Right kidney (tissue), 1 donor: ENCODE measurements at regions not wholly inside any gene's neighbourhood (a gene's known extent, or its start where the extent isn't known, plus 50 kb on each side); places are given as distances from the start of the nearest gene placed in this dataset.

ENCODE experiments used
- DNase-seq: peaks from one replicate; pipeline ENCODE4 v3.0.0-alpha.2; 2016

DNA sequence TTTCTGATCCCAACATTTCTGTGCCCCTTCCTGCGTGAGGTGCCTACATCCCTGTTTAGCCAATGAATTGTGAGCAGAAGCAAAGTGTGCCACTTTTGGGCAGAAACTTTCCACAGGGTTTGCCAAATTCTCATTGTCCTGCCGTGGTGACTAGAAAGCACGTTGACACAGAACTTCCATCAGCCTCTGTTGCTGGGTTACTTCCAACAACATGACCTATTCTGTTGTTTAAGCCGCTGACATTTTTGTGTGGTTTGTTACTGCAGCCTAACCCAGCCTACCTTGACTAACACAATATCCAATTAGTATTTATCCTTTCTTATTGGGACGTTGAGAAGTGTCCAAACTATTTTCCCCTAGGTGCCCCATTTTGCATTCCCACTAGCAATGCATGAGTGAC lies 136.8 kb downstream of the URB2 start:
- DNase-seq = no peak

DNA sequence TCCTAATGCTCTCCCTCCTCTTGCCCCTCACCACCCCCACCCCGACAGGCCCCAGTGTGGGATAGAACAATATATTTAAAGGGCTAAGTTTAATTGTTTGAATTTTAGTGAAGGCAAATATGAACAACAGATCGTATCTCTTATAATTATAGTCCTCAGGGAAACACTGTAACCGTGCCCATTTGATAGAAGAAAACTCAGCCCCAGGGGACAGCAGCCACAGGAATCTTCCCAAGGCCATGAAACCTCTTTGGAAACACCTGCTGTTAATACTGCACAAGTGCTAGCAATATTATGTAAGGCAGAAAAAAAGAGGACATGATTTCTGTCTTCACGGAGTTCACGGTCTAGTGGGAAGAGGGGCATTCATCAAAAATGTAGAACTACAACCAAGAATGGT lies 142.2 kb downstream of the URB2 start:
- DNase-seq = no peak

DNA sequence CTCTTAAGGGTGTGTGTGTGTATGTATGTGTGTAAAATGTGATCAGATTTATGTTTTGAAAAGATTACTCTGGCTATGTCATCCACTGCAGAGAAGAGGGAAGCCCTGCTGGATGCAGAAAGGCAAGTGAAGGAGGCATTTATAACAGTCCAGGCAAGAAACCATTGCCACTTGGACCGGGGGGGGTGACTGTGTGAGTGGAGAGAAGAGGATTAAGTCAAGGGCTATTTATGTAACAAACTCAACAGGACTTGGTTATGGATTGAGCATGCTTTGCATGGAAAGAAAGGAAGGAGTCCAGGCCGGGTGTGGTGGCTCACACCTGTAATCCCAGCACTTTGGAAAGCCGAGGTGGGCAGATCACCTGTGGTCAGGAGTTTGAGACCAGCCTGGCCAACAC lies 143.0 kb downstream of the URB2 start:
- no peak for DNase-seq

DNA sequence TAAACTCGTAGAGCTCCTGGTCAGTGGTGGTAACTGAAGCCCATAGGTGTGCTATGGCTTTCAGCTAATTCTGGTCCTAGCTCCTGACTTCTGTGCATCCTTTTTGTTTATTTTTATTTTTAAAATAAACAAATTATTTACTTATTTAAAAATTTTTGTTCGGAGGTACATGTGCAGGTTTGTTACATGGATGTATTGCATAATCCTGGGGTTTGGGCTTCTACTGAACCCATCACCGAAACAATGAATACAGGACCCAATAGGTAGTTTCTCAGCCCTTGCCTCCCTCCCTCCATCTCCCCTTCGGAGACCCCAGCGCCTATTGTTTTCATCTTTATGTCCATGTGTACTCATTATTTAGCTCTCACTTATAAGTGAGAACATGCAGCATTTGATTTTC lies 143.8 kb downstream of the URB2 start:
- DNase-seq = no peak

DNA sequence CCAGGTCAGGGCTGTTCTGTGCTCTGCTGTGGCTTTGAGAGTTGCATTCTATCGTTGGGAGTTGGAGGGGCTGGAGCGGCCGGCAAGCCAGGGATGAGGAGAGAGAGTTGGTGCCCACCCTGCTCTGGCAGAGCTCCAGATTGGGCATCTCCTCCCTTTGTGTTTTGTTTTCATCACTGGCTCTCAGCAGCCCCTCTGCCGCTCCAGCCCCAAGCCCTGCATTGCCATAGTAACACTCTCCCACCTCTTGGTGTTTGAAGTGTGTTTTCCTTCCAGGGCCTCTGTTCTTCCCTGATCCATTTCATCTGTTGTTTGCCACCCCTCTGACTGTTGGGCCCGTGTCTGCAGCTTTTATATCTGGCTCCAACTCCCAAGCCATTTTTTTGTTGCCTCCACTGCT lies 152.7 kb downstream of the URB2 start:
- DNase-seq = peak; percentile 49

DNA sequence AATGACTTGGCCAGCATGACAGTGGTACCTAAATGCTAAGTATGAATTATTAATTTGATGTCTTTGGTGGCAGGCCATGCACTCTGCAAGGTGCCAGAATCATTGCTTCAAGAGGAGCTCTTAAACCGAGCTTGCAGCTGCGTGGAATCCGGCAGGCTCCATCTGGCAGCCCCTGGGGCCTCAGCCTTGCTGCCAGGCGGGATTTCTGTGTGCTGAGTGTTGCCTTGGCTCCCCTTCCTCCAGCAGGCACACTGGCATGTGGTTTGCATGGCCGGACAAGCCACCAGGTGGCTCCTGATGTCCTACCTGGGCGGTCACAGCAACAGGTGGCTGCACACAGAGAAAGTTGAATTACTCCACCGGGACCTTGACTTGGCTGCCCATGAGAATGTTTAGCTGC lies 155.4 kb downstream of the URB2 start:
- peak; percentile 9 for DNase-seq

DNA sequence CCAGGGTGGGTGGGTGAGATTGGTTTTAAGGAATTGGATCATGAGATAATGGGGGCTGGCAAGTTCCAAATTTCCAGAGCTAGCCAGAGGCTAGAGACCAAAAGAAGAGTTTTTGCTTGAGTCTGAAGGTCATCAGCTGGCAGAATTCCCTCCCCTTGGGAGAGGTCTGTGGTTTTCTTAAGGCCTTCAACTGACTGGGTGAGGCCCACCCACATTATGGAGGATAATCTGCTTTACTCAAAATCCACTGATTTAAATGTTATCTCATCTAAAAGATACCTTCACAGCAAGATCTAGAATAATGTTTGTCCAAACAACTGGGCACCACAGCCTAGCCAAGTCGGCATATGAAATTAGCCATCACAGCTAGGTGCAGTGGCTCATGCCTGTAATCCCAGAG lies 156.4 kb downstream of the URB2 start:
- DNase-seq = no peak

DNA sequence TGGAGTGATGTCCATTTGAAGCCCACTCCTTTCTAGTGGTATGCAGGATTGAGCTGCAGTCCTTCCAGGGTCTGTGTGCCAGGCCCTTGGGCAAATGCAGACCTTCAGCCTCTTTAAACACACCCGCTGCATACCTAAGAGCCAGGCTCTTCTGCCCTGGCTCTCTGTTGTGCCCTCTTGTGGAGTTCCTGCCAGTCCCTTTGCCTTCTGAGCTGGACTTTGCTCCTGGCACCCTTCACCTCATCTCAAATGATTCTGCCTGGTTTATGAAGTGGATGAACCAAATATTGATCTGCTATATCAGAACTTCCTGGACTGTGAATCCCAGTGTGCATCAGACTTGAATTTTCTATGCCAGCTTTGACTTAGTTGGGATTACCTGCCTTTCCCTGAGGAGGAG lies 158.8 kb downstream of the URB2 start:
- no peak for DNase-seq

DNA sequence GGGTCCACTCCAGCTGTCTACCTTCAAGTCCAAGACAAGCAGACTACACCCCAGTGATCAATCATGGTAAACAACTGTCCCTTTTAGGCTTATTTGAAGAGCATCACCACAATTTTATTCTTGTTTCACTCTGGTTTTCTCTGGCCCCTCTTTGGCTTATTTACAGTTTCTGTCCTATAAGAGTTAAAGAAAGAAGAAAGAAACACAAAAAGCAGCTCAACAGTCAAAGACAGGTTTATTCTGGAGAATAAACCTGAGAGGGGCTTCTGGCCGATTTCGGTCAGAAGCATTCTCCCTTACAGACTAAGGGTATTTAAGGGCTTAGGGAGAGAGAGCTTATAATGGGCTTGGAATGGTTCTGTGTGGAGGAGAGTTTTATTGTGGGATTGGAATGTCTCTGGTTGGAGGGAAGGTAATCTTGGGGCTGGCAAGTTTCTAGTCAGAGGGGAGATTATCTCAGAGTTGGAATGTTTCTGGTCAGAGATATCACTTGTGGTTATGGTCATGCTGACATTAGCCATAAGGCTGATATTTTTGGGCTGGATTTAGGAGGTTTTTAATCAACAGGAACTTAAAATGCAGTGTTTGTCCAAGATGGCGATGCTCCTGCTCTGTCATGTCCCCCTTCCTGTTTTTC lies 161.0 kb downstream of the URB2 start:
- DNase-seq = no peak

DNA sequence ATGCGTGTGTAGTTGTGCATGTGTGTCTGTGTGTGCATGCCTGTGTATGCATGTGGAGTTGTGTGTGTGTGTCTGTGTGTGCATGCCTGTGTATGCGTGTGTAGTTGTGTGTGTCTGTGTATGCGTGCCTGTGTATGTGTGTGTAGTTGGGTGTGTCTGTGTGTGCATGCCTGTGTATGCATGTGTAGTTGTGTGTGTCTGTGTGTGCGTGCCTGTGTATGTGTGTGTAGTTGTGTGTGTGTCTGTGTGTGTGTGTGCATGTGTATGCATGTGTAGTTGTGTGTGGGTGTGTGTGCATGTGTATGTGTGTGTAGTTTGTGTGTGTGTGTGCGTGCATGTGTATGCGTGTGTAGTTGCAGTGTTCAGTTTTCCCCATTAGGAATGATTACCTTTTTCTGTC lies 162.0 kb downstream of the URB2 start:
- no peak for DNase-seq

DNA sequence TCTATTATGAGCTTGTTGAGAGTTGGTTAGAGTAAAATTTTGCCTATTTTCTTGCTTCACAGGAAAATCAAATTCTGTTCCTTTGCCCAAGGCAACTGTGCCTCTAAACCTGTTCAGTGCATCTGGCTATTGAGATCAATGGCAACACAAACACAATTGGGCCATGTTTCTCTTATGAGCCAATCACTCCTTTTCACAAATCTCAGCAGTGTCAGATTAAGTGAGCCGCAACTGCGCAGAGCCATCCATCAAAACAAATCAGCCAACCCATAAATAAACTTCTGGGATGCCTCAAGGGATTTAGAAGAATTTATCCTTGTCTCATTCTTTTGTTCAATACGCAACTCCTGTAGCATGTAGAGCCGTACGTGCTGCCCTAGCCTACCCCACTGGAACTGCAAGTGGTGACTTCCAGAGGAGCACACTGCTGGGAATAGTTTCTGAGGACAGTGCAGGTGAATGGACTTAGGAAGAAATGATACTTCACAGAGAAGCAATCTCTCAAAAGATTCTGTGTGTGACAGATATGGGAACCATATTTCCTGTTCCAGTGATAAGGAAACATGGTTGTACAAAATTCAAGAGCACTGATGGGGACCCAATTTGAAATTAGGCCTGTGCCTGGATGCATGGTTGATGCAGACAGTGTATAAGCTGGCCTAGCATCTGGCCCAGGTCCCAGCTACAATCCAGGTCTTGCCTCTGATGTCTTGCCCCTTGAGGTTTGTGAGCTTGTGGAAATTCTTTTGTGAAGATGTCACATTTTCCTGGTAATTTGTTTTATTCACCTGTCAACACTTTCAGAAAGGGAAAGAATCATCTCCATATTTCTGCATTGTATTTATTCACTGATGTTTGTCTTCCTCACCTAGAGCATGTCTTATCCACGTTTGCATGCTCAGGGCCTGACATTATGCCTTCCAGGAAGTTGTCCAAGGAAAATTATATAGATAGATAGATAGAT lies 166.2 kb downstream of the URB2 start:
- DNase-seq = no peak

DNA sequence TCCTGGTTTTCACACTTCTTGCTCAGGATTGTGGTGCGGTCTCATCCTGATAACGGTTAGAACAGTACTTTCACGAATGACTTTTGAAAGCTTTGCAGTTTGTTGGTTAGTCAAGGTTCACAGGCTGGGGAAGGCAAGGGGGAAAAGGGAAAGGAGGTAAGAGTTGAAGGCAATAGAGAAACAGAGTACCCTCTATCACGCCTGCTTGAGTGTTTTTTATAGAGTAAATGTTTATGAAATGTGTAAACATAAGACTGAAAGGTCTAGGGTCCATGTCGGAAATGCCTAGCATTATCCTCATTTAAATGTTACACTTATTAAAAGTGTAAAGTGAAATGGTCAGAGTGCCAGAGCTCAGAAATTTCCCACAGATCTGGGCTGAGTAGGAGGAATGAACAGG lies 167.4 kb downstream of the URB2 start:
- DNase-seq = no peak

DNA sequence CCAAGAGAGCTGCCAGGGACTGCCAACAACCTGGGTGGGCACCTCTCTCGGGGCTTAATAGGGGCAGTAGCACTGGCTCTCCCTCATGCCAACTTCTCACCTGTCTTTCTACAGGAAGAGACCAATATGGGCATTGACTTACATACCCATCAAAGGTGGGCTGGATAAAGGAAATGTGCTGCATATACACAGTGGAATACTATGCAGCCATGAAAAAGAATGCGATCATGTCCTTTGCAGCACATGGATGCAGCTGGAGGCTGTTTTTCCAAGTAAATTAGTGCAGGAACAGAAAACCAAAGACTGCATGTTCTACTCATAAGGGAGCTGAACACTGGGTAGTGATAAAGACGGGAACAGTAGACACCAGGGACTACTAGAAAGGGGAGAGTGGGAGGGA lies 172.5 kb downstream of the URB2 start:
- no peak for DNase-seq

DNA sequence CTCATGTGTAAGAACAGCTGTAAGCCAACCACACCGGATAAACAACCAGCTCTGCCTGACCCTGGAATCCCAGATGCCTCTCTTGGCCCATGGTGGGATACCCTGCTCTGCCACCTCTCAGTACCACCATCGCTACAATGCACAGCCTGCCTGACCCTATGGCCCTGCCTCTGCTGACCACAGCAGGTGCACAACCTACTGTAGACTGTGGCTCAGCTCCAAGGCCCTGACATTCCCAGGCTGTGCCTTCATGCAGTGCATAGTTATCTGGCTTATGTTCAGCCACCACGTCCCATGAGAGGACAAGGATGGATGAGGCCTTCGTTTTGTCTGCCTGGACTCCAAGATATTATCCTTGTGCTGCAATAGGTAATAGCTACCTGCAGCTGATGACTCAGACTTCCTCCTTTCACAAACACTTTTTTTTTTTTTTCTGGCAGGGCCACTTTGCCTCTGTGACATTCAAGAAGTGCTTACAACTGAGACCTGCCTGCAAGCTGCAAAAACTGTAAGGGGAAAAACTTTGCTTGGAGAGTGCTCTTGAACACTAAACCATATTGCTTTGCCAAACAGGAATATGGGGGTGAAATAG lies 177.7 kb downstream of the URB2 start:
- DNase-seq = no peak

DNA sequence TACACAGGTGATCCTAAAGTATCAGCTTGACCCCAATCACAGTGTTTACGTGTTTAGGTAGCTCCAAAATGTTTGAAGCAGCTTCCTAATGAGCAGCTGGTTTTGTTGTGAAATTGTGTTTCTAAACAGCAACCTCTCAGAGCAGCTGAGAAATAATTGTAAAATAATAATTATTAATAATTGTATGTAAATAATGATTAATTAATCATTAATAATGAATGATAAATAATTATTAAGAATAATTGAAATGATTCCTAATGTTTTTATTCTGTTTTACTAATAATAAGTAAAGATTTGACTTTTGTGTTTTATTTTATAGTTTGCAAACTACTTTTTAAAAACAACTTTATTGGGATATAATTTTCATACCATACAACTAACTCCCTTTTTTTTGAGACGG lies 182.2 kb downstream of the URB2 start:
- no peak for DNase-seq

DNA sequence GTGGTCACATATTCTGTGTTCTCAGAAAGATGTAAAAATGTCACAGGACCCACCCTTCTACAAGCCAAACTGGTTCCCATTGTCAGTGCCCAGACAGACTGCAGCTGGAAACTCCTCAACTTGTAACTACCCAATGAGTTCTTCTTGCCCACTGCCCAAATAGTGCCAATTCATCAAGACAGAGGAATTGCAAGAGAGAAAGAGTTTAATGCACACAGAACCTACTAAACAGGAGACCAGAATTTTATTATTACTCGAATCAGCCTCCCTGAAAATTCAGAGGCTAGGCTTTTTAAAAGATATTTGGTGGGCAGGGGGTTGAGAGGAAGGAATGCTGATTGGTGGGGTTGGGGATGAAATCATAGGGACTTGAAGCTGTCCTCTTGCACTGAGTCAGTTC lies 184.1 kb downstream of the URB2 start:
- DNase-seq = no peak

DNA sequence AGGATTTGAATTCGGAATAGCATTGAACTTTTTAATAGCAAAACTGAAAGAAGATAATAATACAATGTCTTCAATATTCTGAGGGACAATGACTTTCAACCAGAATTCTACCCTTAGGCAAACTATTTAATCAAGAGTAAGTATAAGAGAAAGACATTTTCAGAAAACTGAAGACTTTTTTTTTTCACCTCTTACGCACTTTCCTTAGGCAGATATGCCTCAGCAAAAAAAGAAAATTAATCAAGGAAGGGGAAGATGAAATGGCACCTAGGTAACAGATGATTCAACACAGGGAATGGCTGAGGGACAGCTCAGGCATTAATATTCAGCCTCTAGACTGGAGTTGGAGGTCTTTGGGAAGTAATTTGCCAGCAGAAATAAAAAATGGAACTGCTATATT lies 184.9 kb downstream of the URB2 start:
- DNase-seq = no peak

DNA sequence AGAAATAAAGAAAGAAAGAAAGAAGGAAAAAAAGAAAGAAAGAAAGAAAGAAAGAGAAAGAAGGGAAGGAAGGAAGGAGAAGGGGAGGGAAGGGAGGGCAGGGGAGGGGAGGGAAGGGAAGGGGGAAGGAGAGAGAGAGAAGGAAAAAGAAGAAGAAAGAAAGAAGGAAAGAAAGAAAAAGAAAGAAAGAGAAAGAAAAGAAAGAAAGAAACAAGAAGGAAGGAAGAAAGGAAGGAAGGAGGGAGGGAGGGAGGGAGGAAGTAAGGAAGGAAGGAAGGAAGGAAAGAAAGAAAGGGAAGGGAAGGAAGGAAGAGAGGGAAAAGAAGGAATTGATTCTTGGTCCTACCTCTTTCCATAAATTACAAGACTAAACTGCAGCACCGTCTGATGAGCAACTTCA lies 186.1 kb downstream of the URB2 start:
- no peak for DNase-seq

DNA sequence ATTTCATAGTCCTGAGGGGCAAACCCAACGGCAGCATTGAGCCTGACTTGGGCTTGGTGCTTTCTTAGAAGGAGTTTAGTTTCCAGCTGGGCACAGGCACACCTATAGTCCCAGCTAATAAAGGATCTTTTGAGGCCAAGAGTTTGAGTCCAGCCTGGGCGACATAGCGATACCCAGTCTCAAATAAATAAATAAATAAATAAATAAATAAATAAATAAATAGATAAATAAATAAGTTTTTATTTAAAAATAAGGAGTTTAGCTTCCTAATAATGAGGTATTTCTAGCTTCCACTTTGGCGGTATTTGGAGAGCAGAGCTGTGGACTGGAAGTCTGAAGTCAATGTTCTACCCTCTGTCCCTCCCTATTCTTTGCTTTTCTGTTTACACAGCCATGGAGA lies 186.6 kb downstream of the URB2 start:
- no peak for DNase-seq

DNA sequence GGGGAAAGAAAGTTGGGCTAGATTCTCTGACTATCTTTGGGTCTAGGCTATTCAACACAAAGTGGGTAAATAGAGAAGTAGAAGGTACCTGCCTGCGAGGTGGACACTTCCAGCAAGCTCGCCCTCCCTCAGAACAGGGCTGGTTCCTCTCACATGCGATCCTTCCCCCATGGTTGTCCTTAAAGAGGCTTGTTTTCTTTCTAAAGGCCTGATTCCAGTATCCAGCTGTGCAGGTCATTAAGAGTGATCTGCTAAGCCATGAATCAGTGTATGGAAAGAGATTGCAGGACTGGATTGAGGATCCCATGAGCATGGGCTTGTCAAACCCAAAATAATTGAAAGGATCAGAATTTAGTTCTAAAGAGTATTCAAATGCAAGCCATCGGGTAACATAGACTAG lies 189.0 kb downstream of the URB2 start:
- no peak for DNase-seq

DNA sequence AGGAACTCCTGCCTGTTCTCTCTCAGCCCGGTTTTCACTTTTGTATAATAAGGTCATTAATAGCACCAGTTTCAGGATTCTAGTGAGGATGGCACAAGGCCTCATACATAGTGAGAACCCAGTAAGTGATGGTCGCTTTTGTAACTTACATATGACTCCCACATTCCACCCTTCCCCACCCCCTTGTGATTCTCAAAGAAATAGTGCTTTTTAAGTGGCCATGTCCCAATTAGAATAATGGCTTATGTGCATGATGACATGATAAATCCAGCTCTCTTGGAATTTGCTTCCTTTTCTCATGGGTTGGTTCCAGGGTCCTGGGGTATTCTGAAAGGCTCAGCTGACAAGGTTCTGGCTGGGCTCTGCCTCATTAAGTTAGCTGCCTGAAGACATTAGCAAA lies 189.9 kb downstream of the URB2 start:
- no peak for DNase-seq

DNA sequence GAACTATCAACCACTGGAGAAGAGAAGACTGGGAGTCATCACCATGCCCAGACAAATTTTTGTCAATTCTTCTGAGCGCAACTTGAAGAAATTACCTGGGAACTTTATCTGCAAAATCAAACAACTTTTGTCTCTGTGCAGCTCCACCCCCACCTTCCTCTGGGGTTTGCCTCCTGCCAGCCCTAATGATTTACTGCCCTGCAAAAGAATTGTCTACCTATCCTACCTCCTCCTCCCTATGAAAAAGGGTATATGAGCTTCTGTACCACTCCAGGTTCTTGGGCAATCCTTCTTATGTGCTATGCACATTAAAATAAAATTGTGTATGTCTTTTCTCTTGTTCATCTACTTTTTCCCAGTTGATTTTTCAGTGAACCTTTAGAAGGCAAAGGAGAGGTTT lies 191.9 kb downstream of the URB2 start:
- no peak for DNase-seq

DNA sequence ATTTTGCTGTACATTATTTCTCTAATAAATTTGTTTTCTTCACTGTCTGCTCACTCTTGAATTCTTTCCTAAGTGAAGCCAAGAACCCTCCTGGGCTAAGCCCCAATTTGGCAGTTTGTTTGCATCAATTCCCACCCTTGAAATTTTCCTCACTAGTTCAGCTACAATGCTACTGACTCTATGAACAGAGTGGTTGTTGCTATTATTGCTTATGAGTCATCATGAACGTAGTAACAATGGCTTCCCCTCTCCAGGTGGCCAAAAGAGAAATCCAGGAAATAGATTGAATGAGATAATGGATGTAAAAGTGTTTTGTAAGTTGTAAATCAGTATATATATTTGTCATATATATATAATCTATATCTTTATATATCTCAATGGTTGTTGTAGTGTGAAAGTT lies 193.0 kb downstream of the URB2 start:
- no peak for DNase-seq

DNA sequence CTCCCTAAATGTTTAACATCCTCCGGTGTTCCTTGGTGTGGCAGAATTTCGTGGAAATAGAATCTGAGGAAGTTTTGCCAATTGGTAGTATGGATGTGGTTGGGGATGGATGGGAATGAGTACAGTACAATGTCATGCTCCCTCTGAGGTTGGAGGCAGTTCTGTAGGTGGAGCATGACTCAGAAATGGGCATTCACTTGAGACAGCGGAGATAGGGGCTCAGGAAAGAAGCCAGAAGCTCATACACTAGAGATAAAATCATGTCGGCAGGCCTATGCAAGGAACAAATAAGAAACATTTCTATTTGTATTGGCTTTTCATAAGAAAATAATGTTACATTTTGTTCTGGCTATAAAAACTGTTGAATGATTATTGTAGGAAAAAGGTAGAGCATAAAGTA lies 196.0 kb downstream of the URB2 start:
- DNase-seq = no peak
